ENCODE measurements at regions not wholly inside any gene's neighbourhood (a gene's known extent, or its start where the extent isn't known, plus 50 kb on each side); places are given as distances from the start of the nearest gene placed in this dataset.

DNA sequence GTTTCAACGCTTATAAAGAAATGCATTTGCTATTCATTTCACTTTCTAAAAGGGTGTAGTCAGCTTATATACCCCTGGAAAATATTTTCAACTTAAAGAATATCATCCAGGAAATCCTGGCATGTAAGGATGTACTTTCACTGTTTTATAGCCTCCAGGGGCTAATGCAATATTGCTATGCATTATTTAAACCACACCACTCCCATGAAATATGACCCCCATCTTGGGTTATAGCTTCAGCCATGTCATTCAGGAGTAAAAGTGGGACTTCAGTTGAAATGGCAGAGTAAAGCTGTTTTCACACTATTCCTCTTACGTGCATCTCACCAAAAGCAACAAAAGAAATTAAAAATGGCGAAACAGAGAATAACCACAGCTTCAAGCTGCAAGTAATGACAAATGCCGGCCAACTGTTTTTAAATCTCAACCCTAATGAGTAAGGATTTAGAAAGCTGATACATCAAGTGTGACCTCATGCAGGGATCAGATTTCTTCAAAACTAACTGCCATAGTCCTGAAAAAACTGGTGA lies 84.5 kb downstream of the COL6A6 start (continued):
- no peak for TF ChIP-seq CHD7 (IDR thresholded peaks at IDR 0.05; ENCODE audit: low read depth, low read length)
- TF ChIP-seq SNRNP70 (optimal IDR thresholded peaks at IDR 0.05; ENCODE audit: low read depth, low read length) = no peak
- TF ChIP-seq ZNF398 (CRISPR knock-in tag; IDR thresholded peaks at IDR 0.05) = no peak
- no peak for TF ChIP-seq NFXL1 (CRISPR knock-in tag; IDR thresholded peaks at IDR 0.05)
- no peak for TF ChIP-seq MBD2 (IDR thresholded peaks at IDR 0.05; ENCODE audit: borderline replicate concordance, low read depth)
- no peak for TF ChIP-seq MBD1 (CRISPR knock-in tag; IDR thresholded peaks at IDR 0.05)
- no peak for TF ChIP-seq JUN (IDR thresholded peaks at IDR 0.05; ENCODE audit: borderline replicate concordance, low read depth, low read length)
- no peak for TF ChIP-seq JUN (CRISPR knock-in tag; IDR thresholded peaks at IDR 0.05; ENCODE audit: borderline replicate concordance)
- TF ChIP-seq KAT2B (IDR thresholded peaks at IDR 0.05; ENCODE audit: low read depth, low read length) = no peak
- TF ChIP-seq ZNF316 (IDR thresholded peaks at IDR 0.05) = no peak
- no peak for TF ChIP-seq MCM7 (IDR thresholded peaks at IDR 0.05)
- TF ChIP-seq NR4A1 (CRISPR knock-in tag; IDR thresholded peaks at IDR 0.05) = no peak
- no peak for TF ChIP-seq NR4A1 (tag; IDR thresholded peaks at IDR 0.05)
- TF ChIP-seq C11orf30 (IDR thresholded peaks at IDR 0.05; ENCODE audit: low read depth) = no peak
